Activated CD8-positive, alpha-beta memory T cell treated with anti-CD3 and anti-CD28 coated beads for 4 hours (primary cell): ENCODE measurements at regions not wholly inside any gene's neighbourhood (a gene's known extent, or its start where the extent isn't known, plus 50 kb on each side); places are given as distances from the start of the nearest gene placed in this dataset.

Experiments
- DNase-seq, 2 donors: peaks; one replicate each; pipeline ENCODE4 v3.0.0-alpha.2; 2020; ENCODE audit warnings: low read depth in 2 of 2

- DNase-seq = no peak
Measured at GRCh38 chr2:16257322-16258028, 317.1 kb downstream of the MYCN start.

GRCh38 chr2:16256601-16257321, 316.4 kb downstream of the MYCN start:
- DNase-seq = no peak

GRCh38 chr2:16255120-16255519, 314.8 kb downstream of the MYCN start:
- no peak for DNase-seq

- DNase-seq = no peak
Measured at GRCh38 chr2:16254356-16254965, 314.1 kb downstream of the MYCN start.

- DNase-seq = no peak
Measured at GRCh38 chr2:16253291-16253690, 312.9 kb downstream of the MYCN start.

- DNase-seq = no peak
Measured at GRCh38 chr2:16252891-16253290, 312.5 kb downstream of the MYCN start.

GRCh38 chr2:16252251-16252650, 311.9 kb downstream of the MYCN start:
- DNase-seq = no peak

- no peak for DNase-seq
Measured at GRCh38 chr2:16251511-16252225, 311.3 kb downstream of the MYCN start.

- DNase-seq = no peak
Measured at GRCh38 chr2:16250886-16251285, 310.5 kb downstream of the MYCN start.

GRCh38 chr2:16250466-16250865, 310.1 kb downstream of the MYCN start:
- DNase-seq = no peak

GRCh38 chr2:16250056-16250425, 309.7 kb downstream of the MYCN start:
- no peak for DNase-seq

- no peak for DNase-seq
Measured at GRCh38 chr2:16249246-16250055, 309.1 kb downstream of the MYCN start.

- DNase-seq = no peak
Measured at GRCh38 chr2:16248571-16249105, 308.3 kb downstream of the MYCN start.

GRCh38 chr2:16247326-16248122, 307.2 kb downstream of the MYCN start:
- no peak for DNase-seq

- DNase-seq = no peak
Measured at GRCh38 chr2:16246911-16247310, 306.6 kb downstream of the MYCN start.

- no peak for DNase-seq
Measured at GRCh38 chr2:16246281-16246850, 306.0 kb downstream of the MYCN start.

- DNase-seq = no peak
Measured at GRCh38 chr2:16245481-16246054, 305.2 kb downstream of the MYCN start.

GRCh38 chr2:16244966-16245320, 304.6 kb downstream of the MYCN start:
- DNase-seq = no peak

GRCh38 chr2:16244153-16244965, 304.0 kb downstream of the MYCN start:
- no peak for DNase-seq
